ENCODE measurements at regions not wholly inside any gene's neighbourhood (a gene's known extent, or its start where the extent isn't known, plus 50 kb on each side); places are given as distances from the start of the nearest gene placed in this dataset.

GRCh38 chr6:145286916-145287315 is 448.4 kb downstream of the EPM2A start:
- TF ChIP-seq CTCF (CRISPR knock-in tag; IDR thresholded peaks at IDR 0.05) (no peak), CC2D1A (CRISPR knock-in tag; IDR thresholded peaks at IDR 0.05) (no peak), FOSL1 (CRISPR knock-in tag; IDR thresholded peaks at IDR 0.05; ENCODE audit: borderline replicate concordance) (no peak), POLR2AphosphoS5 (IDR thresholded peaks at IDR 0.05; ENCODE audit: low read depth, low read length) (no peak), ARID2 (CRISPR knock-in tag; IDR thresholded peaks at IDR 0.05; ENCODE audit: borderline replicate concordance) (no peak)

Data from HepG2 (cell line).